ENCODE measurements at regions not wholly inside any gene's neighbourhood (a gene's known extent, or its start where the extent isn't known, plus 50 kb on each side); places are given as distances from the start of the nearest gene placed in this dataset.

DNA sequence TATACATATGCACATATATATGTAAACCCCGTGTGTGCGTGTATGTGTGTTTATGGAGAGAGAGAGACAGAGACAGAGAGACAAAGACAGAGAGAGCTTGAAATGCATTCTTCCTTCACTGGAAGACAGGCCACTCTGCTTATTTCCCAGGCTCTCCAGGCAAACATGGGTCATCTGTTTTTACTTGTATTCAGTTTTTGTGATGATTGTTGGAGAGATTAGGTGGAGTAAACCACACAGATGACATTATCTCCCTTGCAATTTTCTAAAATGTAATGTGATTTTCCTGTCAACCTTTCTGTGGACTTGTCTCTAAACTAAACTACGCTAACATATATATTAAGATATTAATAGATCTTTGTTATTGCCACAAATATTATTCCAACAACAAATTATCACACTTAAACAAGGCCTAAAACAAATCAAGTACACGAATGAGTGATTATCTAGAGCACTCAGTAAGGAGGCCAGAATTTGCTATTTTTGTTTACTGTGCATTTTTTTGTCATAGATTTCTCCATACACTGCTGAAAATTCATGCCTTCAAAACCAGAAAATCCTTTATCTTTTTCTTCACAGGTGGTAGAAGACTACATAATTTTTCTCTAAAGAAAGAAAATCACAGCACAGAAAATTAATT is 251.8 kb upstream of the SLIT2 start:
- H3K79me1 ChIP-seq (ENCODE audit: low read length): no peaks in the 10 kb centered on the region
- DNase-seq: no peak
- no peaks in the 10 kb centered on the region for H3K79me2 ChIP-seq (ENCODE audit: control insufficient read depth, insufficient read depth, low read length, poor library complexity)
- H3K4me2 ChIP-seq (ENCODE audit: low read length): no peak overlapping the region
- no peak overlapping the region for H3K23ac ChIP-seq (ENCODE audit: low read length)
- no peaks in the 10 kb centered on the region for H3K9me3 ChIP-seq (ENCODE audit: insufficient read depth, low read depth, low read length)
- no peak overlapping the region for H4K12ac ChIP-seq (ENCODE audit: low read depth, low read length)
- no peak overlapping the region for H2AFZ ChIP-seq (ENCODE audit: insufficient read depth, low read length, poor library complexity)
- H4K91ac ChIP-seq (ENCODE audit: low read depth, low read length): no peak overlapping the region
- H2BK120ac ChIP-seq (ENCODE audit: insufficient read depth, low read length, poor library complexity): no peak overlapping the region
- H3K36me3 ChIP-seq (ENCODE audit: control insufficient read depth in 1 of 2, insufficient read depth in 2 of 2, low read length in 2 of 2): no peaks in the 10 kb centered on the region
- H3K4ac ChIP-seq (ENCODE audit: low read depth, low read length): no peak overlapping the region
- no peak overlapping the region for H3K9ac ChIP-seq (ENCODE audit: low read length)
- H2AK5ac ChIP-seq (ENCODE audit: low read length): no peak overlapping the region
- no peak overlapping the region for H2BK5ac ChIP-seq (ENCODE audit: low read depth, low read length, poor library complexity)
- no peak overlapping the region for H3K27ac ChIP-seq (ENCODE audit: low read depth, low read length)
- H3K4me3 ChIP-seq (ENCODE audit: low read depth, low read length): no peak overlapping the region
- no CpG with 5 or more reads among the region's 4 CpGs for WGBS (ENCODE audit: extremely low coverage, insufficient coverage, insufficient read length)
- no peaks in the 10 kb centered on the region for H3K4me1 ChIP-seq (ENCODE audit: control insufficient read depth in 1 of 2, insufficient read depth in 2 of 2, low read length in 2 of 2)
- no peak overlapping the region for H2BK12ac ChIP-seq (ENCODE audit: low read length)
- H3K27me3 ChIP-seq (ENCODE audit: insufficient read depth, low read length): no peaks in the 10 kb centered on the region
- H3K14ac ChIP-seq (ENCODE audit: low read length): no peak overlapping the region
- H4K8ac ChIP-seq (ENCODE audit: low read depth, low read length): no peak overlapping the region
- no peak overlapping the region for H3K18ac ChIP-seq (ENCODE audit: low read length)

DNA sequence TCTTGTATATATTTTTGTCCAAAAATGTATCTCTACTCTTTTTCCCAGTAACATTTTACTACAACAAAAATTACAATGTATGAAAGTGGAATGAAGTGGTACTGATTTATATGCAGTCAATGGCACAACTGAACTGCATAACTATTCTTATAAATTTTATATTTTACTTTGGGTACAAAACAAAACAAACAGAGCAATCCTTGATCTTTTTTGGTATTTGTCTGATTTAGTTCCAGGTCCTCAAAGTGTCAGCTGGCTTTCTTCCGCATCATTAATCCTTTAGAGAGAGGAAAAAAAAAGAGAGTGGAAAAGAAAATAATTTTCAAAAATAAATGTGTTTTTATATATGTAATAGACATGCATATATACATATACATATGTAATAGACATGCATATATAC is 252.4 kb upstream of the SLIT2 start:
- H2BK5ac ChIP-seq (ENCODE audit: low read depth, low read length, poor library complexity): no peak overlapping the region
- DNase-seq: no peak
- no peak overlapping the region for H2AK5ac ChIP-seq (ENCODE audit: low read length)
- no peak overlapping the region for H3K18ac ChIP-seq (ENCODE audit: low read length)
- no peak overlapping the region for H3K9ac ChIP-seq (ENCODE audit: low read length)
- no peak overlapping the region for H3K4me2 ChIP-seq (ENCODE audit: low read length)
- no peak overlapping the region for H2AFZ ChIP-seq (ENCODE audit: insufficient read depth, low read length, poor library complexity)
- WGBS (ENCODE audit: extremely low coverage, insufficient coverage, insufficient read length): no CpG with 5 or more reads among the region's 1 CpG
- no peaks in the 10 kb centered on the region for H3K9me3 ChIP-seq (ENCODE audit: insufficient read depth, low read depth, low read length)
- no peak overlapping the region for H3K14ac ChIP-seq (ENCODE audit: low read length)
- H3K79me1 ChIP-seq (ENCODE audit: low read length): no peaks in the 10 kb centered on the region
- no peak overlapping the region for H2BK12ac ChIP-seq (ENCODE audit: low read length)
- no peak overlapping the region for H3K23ac ChIP-seq (ENCODE audit: low read length)
- H3K4ac ChIP-seq (ENCODE audit: low read depth, low read length): no peak overlapping the region
- no peaks in the 10 kb centered on the region for H3K4me1 ChIP-seq (ENCODE audit: control insufficient read depth in 1 of 2, insufficient read depth in 2 of 2, low read length in 2 of 2)
- H4K12ac ChIP-seq (ENCODE audit: low read depth, low read length): no peak overlapping the region
- no peaks in the 10 kb centered on the region for H3K27me3 ChIP-seq (ENCODE audit: insufficient read depth, low read length)
- no peaks in the 10 kb centered on the region for H3K79me2 ChIP-seq (ENCODE audit: control insufficient read depth, insufficient read depth, low read length, poor library complexity)
- no peak overlapping the region for H4K8ac ChIP-seq (ENCODE audit: low read depth, low read length)
- no peaks in the 10 kb centered on the region for H3K36me3 ChIP-seq (ENCODE audit: control insufficient read depth in 1 of 2, insufficient read depth in 2 of 2, low read length in 2 of 2)
- no peak overlapping the region for H4K91ac ChIP-seq (ENCODE audit: low read depth, low read length)
- no peak overlapping the region for H3K27ac ChIP-seq (ENCODE audit: low read depth, low read length)
- no peak overlapping the region for H3K4me3 ChIP-seq (ENCODE audit: low read depth, low read length)
- no peak overlapping the region for H2BK120ac ChIP-seq (ENCODE audit: insufficient read depth, low read length, poor library complexity)

DNA sequence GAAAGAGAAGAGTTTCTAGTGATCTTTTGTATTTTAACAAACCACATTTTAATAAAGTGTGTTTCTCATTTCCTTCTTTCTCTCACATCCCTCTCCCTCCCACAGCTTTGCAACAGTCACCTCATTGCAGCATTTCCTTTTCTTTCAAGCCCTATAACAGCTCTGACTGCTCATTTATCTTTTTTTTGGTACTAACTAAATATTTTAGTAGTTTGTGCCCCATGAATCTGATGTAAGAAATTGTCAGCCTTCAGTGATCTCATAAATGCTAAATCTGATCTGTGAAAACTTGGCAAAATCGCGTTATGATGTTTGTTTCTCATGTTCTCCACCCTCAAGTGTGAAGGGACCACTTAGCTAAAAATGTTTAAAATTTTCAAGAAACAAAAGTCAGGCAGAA is 258.5 kb upstream of the SLIT2 start:
- H2BK12ac ChIP-seq (ENCODE audit: low read length): no peak overlapping the region
- no peaks in the 10 kb centered on the region for H3K4me1 ChIP-seq (ENCODE audit: control insufficient read depth in 1 of 2, insufficient read depth in 2 of 2, low read length in 2 of 2)
- no peak overlapping the region for H4K8ac ChIP-seq (ENCODE audit: low read depth, low read length)
- H3K23ac ChIP-seq (ENCODE audit: low read length): no peak overlapping the region
- H3K9ac ChIP-seq (ENCODE audit: low read length): no peak overlapping the region
- no peak overlapping the region for H3K4me2 ChIP-seq (ENCODE audit: low read length)
- no peaks in the 10 kb centered on the region for H3K27me3 ChIP-seq (ENCODE audit: insufficient read depth, low read length)
- no peak overlapping the region for H2BK5ac ChIP-seq (ENCODE audit: low read depth, low read length, poor library complexity)
- H3K18ac ChIP-seq (ENCODE audit: low read length): no peak overlapping the region
- no peaks in the 10 kb centered on the region for H3K79me1 ChIP-seq (ENCODE audit: low read length)
- no peak overlapping the region for H4K91ac ChIP-seq (ENCODE audit: low read depth, low read length)
- H3K9me3 ChIP-seq (ENCODE audit: insufficient read depth, low read depth, low read length): no peaks in the 10 kb centered on the region
- H2AK5ac ChIP-seq (ENCODE audit: low read length): no peak overlapping the region
- no peaks in the 10 kb centered on the region for H3K36me3 ChIP-seq (ENCODE audit: control insufficient read depth in 1 of 2, insufficient read depth in 2 of 2, low read length in 2 of 2)
- H2BK120ac ChIP-seq (ENCODE audit: insufficient read depth, low read length, poor library complexity): no peak overlapping the region
- no peak overlapping the region for H3K4ac ChIP-seq (ENCODE audit: low read depth, low read length)
- no peak overlapping the region for H3K4me3 ChIP-seq (ENCODE audit: low read depth, low read length)
- H3K79me2 ChIP-seq (ENCODE audit: control insufficient read depth, insufficient read depth, low read length, poor library complexity): no peaks in the 10 kb centered on the region
- WGBS (ENCODE audit: extremely low coverage, insufficient coverage, insufficient read length): no CpG with 5 or more reads among the region's 2 CpGs
- H4K12ac ChIP-seq (ENCODE audit: low read depth, low read length): no peak overlapping the region
- DNase-seq: no peak
- no peak overlapping the region for H2AFZ ChIP-seq (ENCODE audit: insufficient read depth, low read length, poor library complexity)
- H3K14ac ChIP-seq (ENCODE audit: low read length): no peak overlapping the region
- H3K27ac ChIP-seq (ENCODE audit: low read depth, low read length): no peak overlapping the region

DNA sequence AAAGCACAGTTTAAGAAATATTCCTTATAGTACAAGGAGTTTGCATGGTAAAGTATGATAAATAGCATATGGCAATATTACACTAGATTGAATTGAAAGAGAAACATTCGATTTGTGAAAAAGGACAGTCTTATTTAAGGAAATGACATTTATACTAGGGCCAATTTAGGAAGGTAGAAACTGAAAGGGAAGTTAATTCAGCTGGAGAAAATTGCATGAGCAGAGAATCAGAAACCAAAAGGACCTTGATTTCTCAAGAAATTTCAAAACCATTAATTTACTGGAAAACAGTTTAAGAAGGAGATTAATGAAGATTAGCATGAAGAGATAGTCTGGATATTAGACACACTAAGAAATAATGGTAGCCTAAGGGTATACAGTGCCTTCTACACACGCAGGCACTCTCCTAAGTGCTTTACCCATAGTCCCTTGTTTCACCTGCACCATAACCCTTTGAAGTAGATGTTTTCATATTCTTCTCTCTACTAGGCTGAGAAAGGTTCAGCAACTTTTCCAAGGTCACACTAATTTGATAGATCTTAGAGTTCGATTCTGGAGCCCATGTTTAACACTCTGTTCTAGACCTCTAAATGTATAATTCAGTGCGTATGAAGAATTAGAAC is 259.1 kb upstream of the SLIT2 start:
- WGBS (ENCODE audit: extremely low coverage, insufficient coverage, insufficient read length): no CpG with 5 or more reads among the region's 4 CpGs
- Histone ChIP-seq H2BK5ac (ENCODE audit: low read depth, low read length, poor library complexity) (no peak overlapping the region), H3K4me3 (ENCODE audit: low read depth, low read length) (no peak overlapping the region), H3K27ac (ENCODE audit: low read depth, low read length) (no peak overlapping the region), H3K4ac (ENCODE audit: low read depth, low read length) (no peak overlapping the region), H4K91ac (ENCODE audit: low read depth, low read length) (no peak overlapping the region), H3K18ac (ENCODE audit: low read length) (no peak overlapping the region), H3K23ac (ENCODE audit: low read length) (no peak overlapping the region), H3K9me3 (ENCODE audit: insufficient read depth, low read depth, low read length) (no peaks in the 10 kb centered on the region), H2AFZ (ENCODE audit: insufficient read depth, low read length, poor library complexity) (no peak overlapping the region), H3K14ac (ENCODE audit: low read length) (no peak overlapping the region), H3K4me1 (ENCODE audit: control insufficient read depth in 1 of 2, insufficient read depth in 2 of 2, low read length in 2 of 2) (no peaks in the 10 kb centered on the region), H2BK120ac (ENCODE audit: insufficient read depth, low read length, poor library complexity) (no peak overlapping the region), H3K27me3 (ENCODE audit: insufficient read depth, low read length) (no peaks in the 10 kb centered on the region), H3K4me2 (ENCODE audit: low read length) (no peak overlapping the region), H3K9ac (ENCODE audit: low read length) (no peak overlapping the region), H2BK12ac (ENCODE audit: low read length) (no peak overlapping the region), H2AK5ac (ENCODE audit: low read length) (no peak overlapping the region), H4K8ac (ENCODE audit: low read depth, low read length) (no peak overlapping the region), H4K12ac (ENCODE audit: low read depth, low read length) (no peak overlapping the region), H3K36me3 (ENCODE audit: control insufficient read depth in 1 of 2, insufficient read depth in 2 of 2, low read length in 2 of 2) (no peaks in the 10 kb centered on the region), H3K79me2 (ENCODE audit: control insufficient read depth, insufficient read depth, low read length, poor library complexity) (no peaks in the 10 kb centered on the region), H3K79me1 (ENCODE audit: low read length) (no peaks in the 10 kb centered on the region)
- no peak for DNase-seq
